Neutrophil (primary cell): ENCODE measurements at regions not wholly inside any gene's neighbourhood (a gene's known extent, or its start where the extent isn't known, plus 50 kb on each side); places are given as distances from the start of the nearest gene placed in this dataset.

Experiments used
- H3K27ac ChIP-seq: fragments of 200-600 bp; sonication (generic); 2 replicates; pipeline ENCODE4 v1.5.1; 2016; ENCODE audit warnings: mild to moderate bottlenecking, moderate library complexity
- H3K27me3 ChIP-seq: fragments of 200-600 bp; sonication (generic); 2 replicates; pipeline ENCODE4 v1.6.0; 2016; ENCODE audit warnings: mild to moderate bottlenecking
- H3K36me3 ChIP-seq: fragments of 200-600 bp; sonication (generic); 2 replicates; pipeline ENCODE4 v1.5.1; 2017
- H3K4me1 ChIP-seq, 2 experiments: fragments of 200-600 bp in 1 of 2; sonication (generic) in 1 of 2; 1 replicate in 1 of 2; 2 replicates in 1 of 2; pipeline versions ENCODE4 v1.5.1 to v1.6.1; 2013 to 2016; ENCODE audit warnings: low read depth in 1 of 2, low read length in 1 of 2, mild to moderate bottlenecking in 1 of 2, moderate library complexity in 1 of 2; ENCODE audit not compliant: control insufficient read depth in 1 of 2, insufficient read depth in 1 of 2
- H3K4me3 ChIP-seq, 2 experiments: fragments of 200-600 bp in 1 of 2; sonication (generic) in 1 of 2; 1 replicate in 1 of 2; 2 replicates in 1 of 2; pipeline ENCODE4 v1.5.1; 2013 to 2016; ENCODE audit warnings: low read depth in 1 of 2, low read length in 1 of 2, mild to moderate bottlenecking in 1 of 2, moderate library complexity in 1 of 2
- H3K9me3 ChIP-seq: fragments of 200-600 bp; sonication (generic); 2 replicates; pipeline ENCODE4 v1.5.1; 2016
- CTCF ChIP-seq: fragments of 200-600 bp; sonication (generic); IDR thresholded peaks from 2 replicates; pipeline ENCODE4 v1.5.1; 2016; ENCODE audit warnings: antibody characterized with exemption

GRCh38 chr17:15101175-15101574, 164.0 kb downstream of the PMP22 start:
- Histone ChIP-seq H3K4me3 (no peak overlapping the region), H3K27me3 (peaks cover 5% of the 10 kb centered on the region), H3K36me3 (no peaks in the 10 kb centered on the region), H3K9me3 (no peaks in the 10 kb centered on the region), H3K4me1 (no peaks in the 10 kb centered on the region), H3K27ac (no peak overlapping the region)
- TF ChIP-seq CTCF: no peak

GRCh38 chr17:15096511-15096910, 168.6 kb downstream of the PMP22 start:
- no peak for TF ChIP-seq CTCF
- Histone ChIP-seq H3K27me3 (peaks cover 4% of the 10 kb centered on the region), H3K9me3 (no peaks in the 10 kb centered on the region), H3K4me3 (no peak overlapping the region), H3K36me3 (no peaks in the 10 kb centered on the region), H3K4me1 (no peaks in the 10 kb centered on the region), H3K27ac (no peak overlapping the region)

GRCh38 chr17:15095935-15096334, 169.2 kb downstream of the PMP22 start:
- TF ChIP-seq CTCF: no peak

GRCh38 chr17:15092762-15093161, 172.4 kb downstream of the PMP22 start:
- Histone ChIP-seq H3K4me3 (no peak overlapping the region), H3K27ac (no peak overlapping the region), H3K27me3 (no peaks in the 10 kb centered on the region), H3K36me3 (no peaks in the 10 kb centered on the region), H3K4me1 (no peaks in the 10 kb centered on the region), H3K9me3 (no peaks in the 10 kb centered on the region)
- TF ChIP-seq CTCF: no peak

More at GRCh38 chr17:15095935-15096334, 169.2 kb downstream of the PMP22 start:
- H3K4me3 ChIP-seq: no peak overlapping the region
- no peaks in the 10 kb centered on the region for H3K9me3 ChIP-seq
- H3K27me3 ChIP-seq: no peaks in the 10 kb centered on the region
- H3K36me3 ChIP-seq: no peaks in the 10 kb centered on the region
- no peak overlapping the region for H3K27ac ChIP-seq
- H3K4me1 ChIP-seq: no peaks in the 10 kb centered on the region

DNA sequence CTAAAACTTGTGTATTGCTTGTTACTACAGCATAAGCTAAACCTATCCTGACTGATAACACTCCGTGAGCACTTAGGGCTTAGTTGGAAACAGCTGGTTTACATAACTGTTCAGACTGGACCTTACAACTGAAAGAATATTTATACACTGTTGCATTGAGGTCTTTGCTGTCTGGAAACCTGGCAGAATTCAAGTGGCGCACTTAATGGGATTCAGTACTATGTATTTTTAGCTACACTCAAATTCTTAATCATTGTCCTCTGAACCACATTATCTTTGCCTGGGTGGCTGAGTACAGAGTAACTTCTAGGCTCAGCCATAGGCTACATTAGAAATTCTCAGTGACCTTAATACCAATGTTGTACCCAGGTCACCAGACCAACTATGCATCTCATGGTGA, 172.9 kb downstream of the PMP22 start:
- Histone ChIP-seq H3K4me3 (no peak overlapping the region), H3K36me3 (no peaks in the 10 kb centered on the region), H3K27me3 (no peaks in the 10 kb centered on the region), H3K27ac (no peak overlapping the region), H3K4me1 (no peaks in the 10 kb centered on the region), H3K9me3 (no peaks in the 10 kb centered on the region)
- TF ChIP-seq CTCF: no peak

DNA sequence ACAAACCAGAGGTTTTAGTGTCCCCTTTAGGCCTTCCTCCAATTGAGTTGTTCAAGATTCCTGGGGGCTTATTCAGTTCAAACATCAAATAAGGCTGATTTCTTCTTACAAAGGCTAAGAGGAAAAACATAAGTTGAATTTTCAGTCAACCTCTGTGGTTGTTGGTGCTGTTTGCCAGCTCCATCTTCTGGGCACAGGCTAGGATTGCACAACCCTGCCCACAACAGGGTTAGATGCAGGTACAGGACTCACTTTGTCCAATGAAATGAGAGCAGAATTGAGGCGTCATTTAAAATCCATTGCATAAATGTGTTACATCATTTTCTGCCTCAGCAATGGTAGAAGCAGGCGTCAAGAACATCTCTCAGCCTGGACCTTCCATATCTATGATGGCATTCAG, 173.3 kb downstream of the PMP22 start:
- no peak for TF ChIP-seq CTCF
- H3K27me3 ChIP-seq: no peaks in the 10 kb centered on the region
- H3K36me3 ChIP-seq: no peaks in the 10 kb centered on the region
- no peaks in the 10 kb centered on the region for H3K9me3 ChIP-seq
- H3K4me3 ChIP-seq: no peak overlapping the region
- no peak overlapping the region for H3K27ac ChIP-seq
- H3K4me1 ChIP-seq: no peaks in the 10 kb centered on the region
